Urinary bladder (tissue), 3 donors: ENCODE measurements at regions not wholly inside any gene's neighbourhood (a gene's known extent, or its start where the extent isn't known, plus 50 kb on each side); places are given as distances from the start of the nearest gene placed in this dataset.
"Not testable (repeated sequence)": the region's sequence is repeated elsewhere in the genome, so short reads cannot be mapped to it uniquely, and the experiment has no call there.

Experiments
- DNase-seq: peaks from one replicate; pipeline ENCODE4 v3.0.0-alpha.2; 2015; ENCODE audit errors: extremely low spot score
- H3K27ac ChIP-seq: one replicate; pipeline ENCODE4 v1.5.1; 2013; ENCODE audit warnings: low read depth, mild to moderate bottlenecking, moderate library complexity
- H3K36me3 ChIP-seq: one replicate; pipeline ENCODE4 v1.6.1; 2013; ENCODE audit warnings: mild to moderate bottlenecking, moderate library complexity; ENCODE audit not compliant: insufficient read depth
- H3K4me1 ChIP-seq: one replicate; pipeline ENCODE4 v1.6.1; 2013; ENCODE audit warnings: mild to moderate bottlenecking, moderate library complexity; ENCODE audit not compliant: insufficient read depth
- H3K4me3 ChIP-seq: one replicate; pipeline ENCODE4 v1.5.1; 2013; ENCODE audit warnings: low read depth, low read length
- whole genome bisulfite sequencing: extraction: QIAGEN DNeasy Blood & Tissue Kit; methylation state at CpG from one replicate; pipeline ENCODE4 v1.1.7; 2013; 5-methylcytosine and 5-hydroxymethylcytosine counted together
- donor health status: healthy with polysubstance abuse.
- donor health status: healthy.

DNA sequence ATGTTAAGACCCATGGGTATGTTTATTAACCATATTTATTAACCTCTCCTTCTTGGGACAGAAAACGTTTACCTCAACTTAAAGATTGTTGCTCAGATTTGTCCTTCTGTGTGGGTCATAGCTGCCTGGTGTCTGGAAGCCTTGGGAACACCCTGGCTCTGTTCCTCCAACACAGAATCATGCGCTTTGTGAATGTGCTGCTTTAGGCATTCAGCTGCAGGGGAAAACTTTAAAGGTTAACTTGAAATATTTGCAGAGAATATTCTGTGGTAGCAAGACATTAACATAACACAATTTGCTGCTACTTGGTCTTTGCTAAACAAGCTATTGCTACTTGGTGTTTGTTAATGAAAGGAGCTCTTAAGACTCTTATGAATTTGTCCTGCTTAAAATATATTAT, 50.5 kb upstream of the THOC3 start:
- H3K4me1 ChIP-seq, H3K4me3 ChIP-seq, H3K27ac ChIP-seq, DNase-seq, H3K36me3 ChIP-seq: not testable (repeated sequence)
- no CpG with 5 or more reads among the region's 2 CpGs for WGBS

DNA sequence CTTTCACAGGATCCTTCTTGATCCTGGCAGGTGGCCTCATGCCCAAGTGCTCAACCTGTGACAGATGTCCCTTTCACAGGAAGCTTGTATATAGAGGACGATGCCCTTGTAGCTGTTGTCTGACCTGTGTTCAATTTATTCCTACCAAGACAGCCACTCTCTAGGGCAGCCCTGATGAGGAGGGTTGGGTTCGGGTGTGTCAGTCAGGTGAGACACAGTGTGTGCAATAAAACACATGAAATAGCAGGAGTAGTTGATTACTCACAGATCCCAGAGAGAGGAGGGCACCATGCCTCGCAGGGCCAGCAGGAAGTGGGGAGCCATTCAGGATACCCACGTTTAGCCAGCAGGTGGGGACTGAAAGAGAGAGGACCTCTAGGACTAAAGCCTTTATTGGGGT, 52.7 kb upstream of the THOC3 start:
- not testable (repeated sequence) for H3K4me3 ChIP-seq, H3K36me3 ChIP-seq, H3K4me1 ChIP-seq, DNase-seq, H3K27ac ChIP-seq
- WGBS, result 83% methylated on average over 1 of the region's 4 CpGs

DNA sequence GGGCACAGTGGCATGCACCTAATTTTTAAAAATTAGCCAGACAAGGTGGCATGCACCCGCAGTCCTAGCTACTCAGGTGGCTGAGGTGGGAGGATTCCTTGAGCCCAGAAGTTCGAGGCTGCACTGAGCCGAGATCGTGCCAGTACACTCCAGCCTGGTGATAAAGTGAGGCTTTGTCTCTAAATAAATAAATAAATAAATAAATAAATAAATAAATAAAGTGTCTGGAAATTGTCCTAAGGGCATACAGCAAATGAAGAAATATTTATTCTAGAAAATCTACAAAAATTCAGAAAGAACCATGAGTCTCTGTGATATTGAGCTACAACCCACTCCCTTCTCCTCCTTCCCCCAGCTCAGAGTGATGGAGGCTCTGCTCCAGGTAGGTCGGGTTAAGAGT, 55.4 kb upstream of the THOC3 start:
- WGBS, result 82% methylated on average over 3 of the region's 5 CpGs

DNA sequence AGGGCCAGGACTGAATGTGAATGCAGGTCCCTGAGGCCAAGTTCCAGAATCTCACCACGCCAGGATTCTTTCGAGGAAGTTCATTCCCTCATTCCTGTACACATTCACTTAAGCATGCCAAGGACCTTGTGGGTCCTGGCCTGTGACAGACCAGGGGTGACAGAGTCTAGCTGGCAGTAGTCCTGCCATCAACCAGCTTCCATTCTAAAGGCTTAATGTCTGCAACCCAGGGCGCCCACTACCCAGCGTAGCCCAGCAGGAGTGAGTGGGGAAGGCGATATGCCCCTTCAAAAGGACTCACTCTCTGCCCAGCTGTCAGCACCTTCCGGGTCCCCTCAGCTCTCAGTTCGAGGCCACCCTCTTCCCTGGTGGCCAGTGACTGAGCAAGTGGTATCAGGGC, 61.3 kb upstream of the THOC3 start:
- WGBS, result 85% methylated on average over 4 of the region's 7 CpGs
- not testable (repeated sequence) for DNase-seq, H3K27ac ChIP-seq, H3K36me3 ChIP-seq, H3K4me3 ChIP-seq, H3K4me1 ChIP-seq

More for the DNA sequence above, 55.4 kb upstream of the THOC3 start:
- H3K4me3 ChIP-seq, H3K27ac ChIP-seq, H3K4me1 ChIP-seq, DNase-seq, H3K36me3 ChIP-seq: not testable (repeated sequence)

DNA sequence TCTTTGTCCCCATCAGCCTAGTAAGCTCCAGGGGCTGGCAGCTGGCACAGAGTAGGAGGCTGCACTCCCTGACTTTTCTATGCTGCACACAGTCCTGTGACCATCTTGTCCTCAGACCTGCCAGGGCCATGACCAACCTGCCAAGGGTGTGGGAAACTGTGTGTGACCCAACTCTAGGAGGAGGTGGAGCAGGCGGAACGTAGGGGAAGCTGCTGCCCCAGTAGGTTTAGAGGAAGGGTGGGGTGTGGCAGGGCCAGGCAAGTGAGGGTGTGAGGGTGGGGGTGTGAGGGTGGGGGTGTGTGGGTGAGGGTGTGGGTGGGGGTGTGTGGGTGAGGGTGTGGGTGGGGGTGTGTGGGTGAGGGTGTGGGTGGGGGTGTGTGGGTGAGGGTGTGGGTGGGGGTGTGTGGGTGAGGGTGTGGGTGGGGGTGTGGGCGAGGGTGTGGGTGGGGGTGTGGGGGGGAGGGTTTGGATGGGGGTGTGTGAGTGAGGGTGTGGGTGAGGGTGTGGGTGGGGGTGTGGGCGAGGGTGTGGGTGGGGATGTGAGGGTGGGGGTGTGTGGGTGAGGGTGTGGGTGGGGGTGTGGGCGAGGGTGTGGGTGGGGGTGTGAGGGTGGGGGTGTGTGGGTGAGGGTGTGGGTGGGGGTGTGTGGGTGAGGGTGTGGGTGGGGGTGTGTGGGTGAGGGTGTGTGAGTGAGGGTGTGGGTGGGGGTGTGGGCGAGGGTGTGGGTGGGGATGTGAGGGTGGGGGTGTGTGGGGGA, 62.4 kb upstream of the THOC3 start:
- H3K27ac ChIP-seq, H3K4me1 ChIP-seq, DNase-seq, H3K4me3 ChIP-seq, H3K36me3 ChIP-seq: not testable (repeated sequence)
- no CpG with 5 or more reads among the region's 6 CpGs for WGBS

DNA sequence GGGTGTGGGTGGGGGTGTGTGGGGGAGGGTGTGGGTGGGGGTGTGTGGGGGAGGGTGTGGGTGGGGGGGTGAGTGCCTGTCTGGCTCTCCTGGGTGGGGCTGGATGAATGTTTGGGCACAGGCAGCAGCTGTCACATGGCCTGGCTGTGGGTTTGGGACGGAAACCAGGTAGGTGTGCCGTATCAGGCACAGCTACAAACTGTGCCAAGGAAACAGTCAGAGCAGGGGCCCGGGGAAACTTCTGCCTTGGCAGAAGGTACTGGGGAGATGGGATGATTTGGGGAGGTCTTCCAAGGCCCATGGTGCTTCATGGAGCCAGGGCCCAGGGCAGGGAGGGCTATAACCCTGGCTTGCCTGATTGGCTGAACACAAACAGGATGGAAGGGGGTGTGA, 63.0 kb upstream of the THOC3 start:
- not testable (repeated sequence) for DNase-seq, H3K27ac ChIP-seq, H3K4me3 ChIP-seq, H3K4me1 ChIP-seq, H3K36me3 ChIP-seq
- WGBS, result no CpG with 5 or more reads among the region's 3 CpGs

DNA sequence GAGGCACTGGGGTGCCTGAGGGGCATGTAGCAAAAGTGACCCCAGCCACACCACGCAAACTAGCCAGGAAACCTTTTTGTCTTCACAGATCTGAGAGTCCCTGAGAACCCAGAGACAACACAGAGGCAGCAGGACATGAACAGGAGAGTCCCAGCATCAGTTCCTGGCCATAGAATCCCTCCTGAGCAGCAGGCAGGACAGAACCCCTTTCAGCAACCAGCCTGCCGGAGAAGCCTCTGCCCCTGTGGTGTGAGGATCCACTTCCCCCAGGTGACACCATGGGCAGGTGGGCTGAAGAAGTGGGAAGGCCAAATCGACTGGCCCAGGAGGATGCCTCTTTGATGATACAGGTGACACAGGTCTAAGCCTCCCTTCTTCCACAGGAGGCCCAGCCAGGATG, 65.1 kb upstream of the THOC3 start:
- H3K4me1 ChIP-seq, H3K4me3 ChIP-seq, H3K36me3 ChIP-seq, H3K27ac ChIP-seq, DNase-seq: not testable (repeated sequence)
- WGBS, result 51% methylated on average over 2 of the region's 3 CpGs

DNA sequence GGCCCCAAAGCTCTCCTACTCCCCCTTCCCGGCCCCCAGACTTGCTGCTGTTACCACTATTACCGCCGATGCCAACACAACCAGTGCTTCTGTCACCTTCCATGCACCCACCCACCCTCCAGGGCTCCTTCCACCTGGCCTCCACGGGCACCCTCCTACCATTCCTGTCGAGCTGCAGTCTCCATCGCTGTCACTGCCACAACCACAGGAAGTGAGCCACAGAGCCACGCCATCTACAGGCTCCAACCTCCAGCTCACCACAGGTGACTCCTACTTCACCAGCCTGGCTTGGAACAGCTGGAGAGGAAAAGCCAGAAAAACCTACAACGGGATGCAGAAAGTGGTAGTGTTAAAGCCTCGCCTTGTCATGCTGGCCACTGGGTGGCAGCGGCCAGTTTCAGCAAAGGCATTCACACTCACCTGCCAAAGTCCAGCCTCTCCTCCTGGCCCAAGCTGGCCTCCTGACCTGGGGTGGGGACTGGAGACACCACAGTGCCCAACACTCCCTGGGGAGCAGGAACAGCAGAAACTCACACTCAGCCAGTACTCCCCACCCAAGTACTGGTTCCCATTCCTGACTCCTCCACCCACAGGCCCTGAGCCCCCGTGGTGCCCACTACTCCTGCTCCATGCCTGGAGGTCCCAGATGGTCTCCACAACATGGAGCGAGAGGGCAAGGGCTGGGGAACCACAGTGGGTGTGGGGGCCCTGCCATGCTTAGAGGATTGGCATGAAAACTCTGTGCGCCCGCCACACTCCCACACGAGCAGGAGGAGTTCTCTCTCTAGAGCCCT, 66.5 kb upstream of the THOC3 start:
- not testable (repeated sequence) for H3K27ac ChIP-seq, H3K36me3 ChIP-seq, H3K4me3 ChIP-seq, H3K4me1 ChIP-seq, DNase-seq
- 95% methylated on average over 5 of the region's 15 CpGs for whole genome bisulfite sequencing

DNA sequence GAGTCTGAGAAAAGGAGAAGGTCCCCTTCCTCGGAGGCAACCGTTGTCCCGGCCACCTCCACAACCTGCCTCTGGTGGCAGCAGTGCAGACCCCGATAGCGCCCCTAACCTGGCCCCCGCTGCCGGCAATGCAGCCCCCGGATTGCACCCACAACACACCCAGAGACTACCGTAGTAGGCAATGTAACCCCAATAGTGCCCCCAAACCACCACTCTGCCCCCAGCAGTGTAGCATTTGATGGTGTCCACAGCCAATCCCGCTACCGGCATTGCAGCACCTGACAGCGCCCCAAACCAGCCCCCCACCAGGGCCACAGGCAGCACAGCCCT, 67.1 kb upstream of the THOC3 start:
- 94% methylated on average over 9 of the region's 12 CpGs for WGBS
- not testable (repeated sequence) for H3K27ac ChIP-seq, DNase-seq, H3K36me3 ChIP-seq, H3K4me3 ChIP-seq, H3K4me1 ChIP-seq

DNA sequence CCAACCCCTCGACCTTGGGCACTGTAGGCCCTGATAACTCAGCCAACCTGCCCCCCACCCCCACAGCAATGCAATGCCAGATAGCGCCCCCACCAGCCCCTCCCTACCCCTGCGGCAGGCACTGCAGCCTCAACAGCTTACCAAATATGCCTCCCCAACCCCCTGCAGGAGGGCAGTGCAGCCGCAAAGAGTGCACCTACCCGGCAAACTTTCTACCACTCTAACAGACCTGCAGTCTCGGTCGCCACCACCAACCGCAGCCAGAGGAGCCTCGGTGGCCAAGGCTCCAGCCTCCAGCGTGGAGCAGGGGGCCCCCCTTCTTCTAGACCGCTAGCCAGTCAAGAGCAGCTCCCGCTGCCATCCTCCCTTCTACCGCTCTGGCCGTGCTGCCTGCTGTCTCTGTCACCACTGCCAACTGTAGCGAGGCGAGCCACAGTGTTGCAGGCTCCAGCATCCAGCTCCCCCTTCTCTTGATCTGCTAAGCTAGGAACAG, 67.7 kb upstream of the THOC3 start:
- H3K27ac ChIP-seq, H3K36me3 ChIP-seq, H3K4me3 ChIP-seq, DNase-seq, H3K4me1 ChIP-seq: not testable (repeated sequence)
- 91% methylated on average over 16 of the region's 16 CpGs for WGBS

DNA sequence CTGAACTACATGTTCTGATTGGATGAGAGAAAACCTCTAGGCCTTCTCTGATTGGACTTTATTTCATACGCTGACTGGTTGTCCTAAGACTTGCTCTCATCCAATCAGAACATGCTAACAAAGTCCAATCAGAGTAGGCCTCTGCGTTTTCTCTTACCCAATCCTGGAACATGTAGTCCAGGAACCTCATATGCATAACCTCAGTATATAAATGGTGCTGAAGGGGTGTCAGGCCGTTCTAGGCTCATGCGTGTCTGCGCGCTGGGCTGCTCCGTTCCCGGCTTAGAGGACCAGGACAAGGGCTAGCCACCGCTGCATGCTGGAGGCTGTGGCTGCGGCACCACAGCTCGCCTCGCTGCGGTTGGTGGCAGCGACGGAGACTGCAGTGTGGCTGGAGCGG, 68.3 kb upstream of the THOC3 start:
- H3K36me3 ChIP-seq, H3K27ac ChIP-seq, H3K4me1 ChIP-seq, DNase-seq, H3K4me3 ChIP-seq: not testable (repeated sequence)
- 86% methylated on average over 9 of the region's 16 CpGs for WGBS

DNA sequence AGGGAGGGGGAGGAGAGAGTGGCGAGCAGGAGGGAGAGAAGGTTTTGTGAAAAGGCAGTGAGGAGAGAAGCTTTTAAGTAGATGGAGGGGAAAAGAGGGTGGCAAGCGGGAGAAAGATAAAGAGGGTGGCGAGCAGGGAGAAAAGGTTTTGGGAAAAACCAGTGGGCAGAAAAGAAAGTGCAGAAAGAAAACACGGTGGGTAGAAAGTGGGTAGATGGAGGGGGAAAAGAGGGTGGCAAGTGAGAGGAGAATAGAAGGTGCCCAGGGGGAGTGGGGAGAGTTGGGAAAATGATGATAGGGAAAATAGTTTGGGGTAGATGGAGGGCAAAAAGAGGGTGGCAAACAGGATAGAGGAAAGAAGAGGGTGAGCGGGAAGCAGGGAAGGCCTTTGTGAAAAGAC, 69.1 kb upstream of the THOC3 start:
- H3K4me3 ChIP-seq, DNase-seq, H3K4me1 ChIP-seq, H3K36me3 ChIP-seq, H3K27ac ChIP-seq: not testable (repeated sequence)
- WGBS, result 84% methylated on average over 5 of the region's 5 CpGs

DNA sequence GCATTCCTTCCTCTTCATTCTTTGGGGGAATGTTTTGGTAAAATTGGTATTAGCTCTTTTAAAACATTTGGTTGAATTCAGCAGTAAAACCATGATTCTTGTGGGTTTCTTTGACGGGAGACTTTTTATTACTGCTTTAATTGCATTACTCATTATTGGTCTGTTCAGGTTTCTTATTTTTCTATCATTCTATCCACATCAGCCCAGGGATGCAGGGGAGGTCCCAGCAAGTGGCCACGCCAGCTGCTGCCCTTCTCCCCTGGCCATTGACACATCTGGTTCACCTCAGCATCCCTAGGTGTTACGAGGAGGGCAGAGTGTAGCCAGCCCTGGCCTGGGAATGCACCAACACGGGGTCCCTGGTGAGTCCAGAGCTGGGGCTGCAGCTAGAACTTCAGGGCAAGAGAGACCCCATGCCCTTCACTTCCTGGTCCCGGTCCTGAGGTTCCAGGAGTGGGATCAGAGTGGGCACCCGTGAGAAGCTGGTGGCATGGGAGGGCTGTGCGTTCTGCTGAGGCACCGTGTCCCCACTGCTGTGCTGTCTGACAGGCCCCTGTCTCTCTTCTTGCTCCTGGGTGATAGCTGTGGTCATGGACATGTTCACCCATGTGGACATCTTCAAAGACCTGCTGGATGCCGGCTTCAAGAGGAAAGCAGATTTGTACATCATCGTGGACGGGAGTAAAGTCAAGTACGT, 72.1 kb upstream of the THOC3 start:
- H3K4me1 ChIP-seq, DNase-seq, H3K27ac ChIP-seq, H3K4me3 ChIP-seq, H3K36me3 ChIP-seq: not testable (repeated sequence)
- WGBS, result 83% methylated on average over 12 of the region's 12 CpGs
